ENCODE measurements at regions not wholly inside any gene's neighbourhood (a gene's known extent, or its start where the extent isn't known, plus 50 kb on each side); places are given as distances from the start of the nearest gene placed in this dataset.

- peaks cover 0 to 96% (median 26%) of the 10 kb centered on the region in 7 donors for H3K27me3 ChIP-seq
- no peaks in the 10 kb centered on the region for H3K36me3 ChIP-seq
- no peak for TF ChIP-seq CTCF (IDR thresholded peaks at IDR 0.05)
- no peak overlapping the region for H3K27ac ChIP-seq
- no peak for ATAC-seq
- peaks cover 0 to 93% (median 0%) of the 10 kb centered on the region in 11 donors for H3K9me3 ChIP-seq
- no peaks in the 10 kb centered on the region for H3K4me1 ChIP-seq
- intact Hi-C loops (cut with DNase I), result no loop called here
- no peak for DNase-seq
- 57 to 62% methylated on average over 23 of the region's 23 CpGs for WGBS, 2 donors
- H3K4me3 ChIP-seq, result no peak overlapping the region
These were observed 325.8 kb downstream of the ALG10 start for GRCh38 chr12:34348064-34348463.

- Histone ChIP-seq H3K4me1 (no peaks in the 10 kb centered on the region), H3K27ac (no peak overlapping the region), H3K36me3 (no peaks in the 10 kb centered on the region), H3K4me3 (no peak overlapping the region), H3K9me3 (peaks cover 0 to 93% (median 0%) of the 10 kb centered on the region in 11 donors), H3K27me3 (peaks cover 0 to 96% (median 33%) of the 10 kb centered on the region in 7 donors)
- 37 to 39% methylated on average over 50 of the region's 50 CpGs for WGBS, 2 donors
- no peak for TF ChIP-seq CTCF (IDR thresholded peaks at IDR 0.05)
- ATAC-seq (no peak), DNase-seq (no peak)
- intact Hi-C loops (cut with DNase I), result no loop called here
These were observed 326.8 kb downstream of the ALG10 start for GRCh38 chr12:34348836-34349672.

- H3K9me3 ChIP-seq, result peaks cover 0 to 93% (median 0%) of the 10 kb centered on the region in 11 donors
- no peak for TF ChIP-seq CTCF (IDR thresholded peaks at IDR 0.05)
These were observed 327.3 kb downstream of the ALG10 start for GRCh38 chr12:34349673-34349961.

GRCh38 chr12:34350092-34351041, 328.1 kb downstream of the ALG10 start:
- Histone ChIP-seq H3K27ac (no peak overlapping the region), H3K9me3 (peaks cover 0 to 96% (median 0%) of the 10 kb centered on the region in 11 donors), H3K27me3 (peaks cover 0 to 96% (median 33%) of the 10 kb centered on the region in 7 donors), H3K36me3 (no peaks in the 10 kb centered on the region), H3K4me3 (no peak overlapping the region), H3K4me1 (no peaks in the 10 kb centered on the region)
- intact Hi-C loops (cut with DNase I), result no loop called here
- TF ChIP-seq CTCF (IDR thresholded peaks at IDR 0.05), result no peak
- no peak for DNase-seq
- WGBS, 2 donors, result 50 to 56% methylated on average over 56 of the region's 56 CpGs
- ATAC-seq, result no peak

More at GRCh38 chr12:34349673-34349961, 327.3 kb downstream of the ALG10 start:
- Histone ChIP-seq H3K4me1 (no peaks in the 10 kb centered on the region), H3K36me3 (no peaks in the 10 kb centered on the region), H3K27me3 (peaks cover 0 to 96% (median 33%) of the 10 kb centered on the region in 7 donors), H3K27ac (no peak overlapping the region), H3K4me3 (no peak overlapping the region)
- WGBS, 2 donors, result 59 to 60% methylated on average over 16 of the region's 16 CpGs
- ATAC-seq (no peak), DNase-seq (no peak)
- intact Hi-C loops (cut with DNase I), result no loop called here
